ENCODE measurements at regions not wholly inside any gene's neighbourhood (a gene's known extent, or its start where the extent isn't known, plus 50 kb on each side); places are given as distances from the start of the nearest gene placed in this dataset.

DNA sequence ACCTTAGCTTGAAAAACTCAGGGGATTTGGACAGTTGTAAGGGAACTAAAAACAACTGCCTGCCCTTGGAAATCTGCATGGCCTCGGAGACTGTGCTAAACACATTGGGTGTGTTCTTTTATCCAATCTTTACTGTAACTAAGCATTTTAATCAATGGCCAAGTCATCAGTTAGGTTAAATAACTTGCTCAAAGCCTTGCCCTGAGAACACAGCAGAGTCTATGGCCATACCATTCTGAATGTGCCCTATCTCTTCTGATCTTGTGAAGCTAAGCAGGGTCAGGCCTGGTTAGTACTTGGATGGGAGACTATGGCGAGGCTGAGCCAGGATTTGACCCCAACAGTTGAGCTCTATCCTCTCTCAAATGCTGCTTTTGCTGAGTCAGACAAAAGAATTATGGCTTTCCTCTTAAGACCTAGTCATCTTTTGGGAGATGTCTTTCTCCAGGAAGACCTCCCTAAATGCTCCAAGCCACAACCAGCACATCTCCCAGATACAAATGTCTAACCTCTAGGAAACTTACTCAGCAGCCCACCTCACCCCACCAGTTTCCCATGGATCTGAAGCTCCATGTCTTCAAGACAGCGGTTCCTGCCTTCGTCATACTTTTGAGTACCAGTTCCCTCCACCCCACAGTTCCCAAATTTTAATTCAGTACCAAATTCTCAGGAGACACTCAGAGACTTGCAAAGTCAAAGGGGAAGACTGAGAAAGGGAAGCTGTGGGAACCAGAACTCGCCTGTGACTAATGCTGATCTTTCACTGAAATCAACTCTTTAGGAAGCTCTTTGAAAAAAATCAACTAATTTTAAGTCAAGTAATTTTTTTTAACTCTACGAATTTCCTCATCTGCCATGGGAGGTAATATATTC, 336.1 kb downstream of the MAF start:
- no peak for DNase-seq (ENCODE audit: extremely low read depth in 1 of 11, low read depth in 9 of 11, low spot score in 4 of 11)

DNA sequence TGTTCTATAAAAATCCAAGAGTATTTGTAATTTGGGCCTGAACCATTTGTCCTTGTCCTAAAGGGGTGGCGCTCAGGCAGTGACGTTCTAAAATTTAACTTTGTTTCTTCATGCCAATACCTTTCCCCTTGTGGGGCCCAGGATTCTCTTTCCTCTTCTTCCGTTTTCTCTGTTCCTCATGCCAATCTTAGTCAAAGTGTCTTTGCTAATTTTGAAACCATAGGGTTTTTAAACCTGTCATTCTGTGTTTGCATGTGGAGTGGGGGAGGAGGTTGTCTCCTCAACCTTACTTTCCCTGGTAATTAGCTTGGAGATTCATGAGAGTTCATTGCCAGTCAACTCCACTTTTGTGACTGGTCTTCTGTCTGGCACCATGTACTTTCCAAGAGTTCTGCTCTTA, 337.1 kb downstream of the MAF start:
- no peak for DNase-seq (ENCODE audit: extremely low read depth in 1 of 11, low read depth in 9 of 11, low spot score in 4 of 11)
